Mesendoderm (in vitro differentiated cells): ENCODE measurements at regions not wholly inside any gene's neighbourhood (a gene's known extent, or its start where the extent isn't known, plus 50 kb on each side); places are given as distances from the start of the nearest gene placed in this dataset.
A peak's percentile ranks its signal among the peaks of the same experiment; 100 is the strongest.

Experiments used
- DNase-seq: peaks from one replicate; pipeline ENCODE4 v3.0.0; 2013
- H2AK5ac ChIP-seq: 2 replicates; pipeline ENCODE4 v1.6.1; 2013; ENCODE audit warnings: low read length, inconsistent platforms
- H2BK120ac ChIP-seq: 2 replicates; pipeline ENCODE4 v1.6.1; 2013; ENCODE audit warnings: low read depth, mild to moderate bottlenecking, low read length, moderate library complexity, mixed read lengths
- H2BK15ac ChIP-seq: replicated peaks from 2 replicates; pipeline ENCODE4 v1.6.1; 2013; ENCODE audit warnings: low read depth, mild to moderate bottlenecking, moderate library complexity
- H2BK5ac ChIP-seq: 2 replicates; pipeline ENCODE4 v1.6.1; 2013; ENCODE audit warnings: low read length, inconsistent platforms
- H3K18ac ChIP-seq: 2 replicates; pipeline ENCODE4 v1.6.1; 2013; ENCODE audit warnings: mild to moderate bottlenecking, low read length, mixed read lengths
- H3K23ac ChIP-seq: one replicate; pipeline ENCODE4 v1.6.1; 2013; ENCODE audit warnings: low read length
- H3K27ac ChIP-seq: 2 replicates; pipeline ENCODE4 v1.5.1; 2013; ENCODE audit warnings: low read depth, mild to moderate bottlenecking, inconsistent platforms, low read length, moderate library complexity
- H3K27me3 ChIP-seq: 2 replicates; pipeline ENCODE4 v1.6.1; 2013; ENCODE audit warnings: low read length, control low read depth, mild to moderate bottlenecking, inconsistent platforms; ENCODE audit not compliant: insufficient read depth, poor library complexity
- H3K36me3 ChIP-seq: 2 replicates; pipeline ENCODE4 v1.6.1; 2013; ENCODE audit warnings: low read length, inconsistent platforms; ENCODE audit not compliant: control insufficient read depth, insufficient read depth
- H3K4ac ChIP-seq: one replicate; pipeline ENCODE4 v1.6.1; 2013; ENCODE audit warnings: low read depth, mild to moderate bottlenecking, low read length, moderate library complexity
- H3K4me1 ChIP-seq: 2 replicates; pipeline ENCODE4 v1.6.1; 2013; ENCODE audit warnings: low read depth, low read length, inconsistent platforms; ENCODE audit not compliant: control insufficient read depth
- H3K4me2 ChIP-seq: 2 replicates; pipeline ENCODE4 v1.6.1; 2013; ENCODE audit warnings: low read length
- H3K4me3 ChIP-seq: 2 replicates; pipeline ENCODE4 v1.5.1; 2013; ENCODE audit warnings: mild to moderate bottlenecking, low read length
- H3K56ac ChIP-seq: one replicate; pipeline ENCODE4 v1.6.1; 2013; ENCODE audit warnings: low read length
- H3K79me1 ChIP-seq: 2 replicates; pipeline ENCODE4 v1.6.1; 2013; ENCODE audit warnings: low read length, inconsistent platforms
- H3K79me2 ChIP-seq: 2 replicates; pipeline ENCODE4 v1.6.1; 2013; ENCODE audit warnings: mild to moderate bottlenecking, low read length; ENCODE audit not compliant: control insufficient read depth, insufficient read depth
- H3K9ac ChIP-seq: 2 replicates; pipeline ENCODE4 v1.6.1; 2013; ENCODE audit warnings: low read length, inconsistent platforms
- H4K5ac ChIP-seq: one replicate; pipeline ENCODE4 v1.6.1; 2013; ENCODE audit warnings: low read length
- H4K8ac ChIP-seq: one replicate; pipeline ENCODE4 v1.6.1; 2013; ENCODE audit warnings: low read depth, mild to moderate bottlenecking, control low read depth, low read length, moderate library complexity
- WGBS: extraction: QIAGEN DNeasy Blood & Tissue Kit; methylation state at CpG from one replicate; pipeline ENCODE4 v1.1.7; 2013; ENCODE audit warnings: low lambda C conversion rate, missing lambda C conversion rate; ENCODE audit not compliant: insufficient coverage; ENCODE audit errors: extremely low coverage; 5-methylcytosine and 5-hydroxymethylcytosine counted together

GRCh38 chrX:121598356-121598755 is 550.9 kb downstream of the GLUD2 start:
- H3K4me1 ChIP-seq, result no peaks in the 10 kb centered on the region
- H3K56ac ChIP-seq, result no peak overlapping the region
- no peaks in the 10 kb centered on the region for H3K79me1 ChIP-seq
- H3K4ac ChIP-seq, result no peak overlapping the region
- no CpG with 5 or more reads among the region's 2 CpGs for WGBS
- H3K27me3 ChIP-seq, result no peaks in the 10 kb centered on the region
- H3K27ac ChIP-seq, result no peak overlapping the region
- H4K8ac ChIP-seq, result no peak overlapping the region
- no peak overlapping the region for H2BK120ac ChIP-seq
- no peak overlapping the region for H3K4me2 ChIP-seq
- no peak for DNase-seq
- no peaks in the 10 kb centered on the region for H3K79me2 ChIP-seq
- no peak overlapping the region for H3K9ac ChIP-seq
- no peak overlapping the region for H4K5ac ChIP-seq
- H2AK5ac ChIP-seq, result no peak overlapping the region
- H2BK15ac ChIP-seq, result no peak overlapping the region
- H3K4me3 ChIP-seq, result no peak overlapping the region
- no peaks in the 10 kb centered on the region for H3K36me3 ChIP-seq
- H3K23ac ChIP-seq, result no peak overlapping the region
- H2BK5ac ChIP-seq, result no peak overlapping the region
- H3K18ac ChIP-seq, result no peak overlapping the region

- Histone ChIP-seq H2BK120ac (no peak overlapping the region), H3K9ac (no peak overlapping the region)
Measured at GRCh38 chrX:121635141-121635540, 587.7 kb downstream of the GLUD2 start.

GRCh38 chrX:121639781-121640180 is 592.4 kb downstream of the GLUD2 start:
- no peak overlapping the region for H4K8ac ChIP-seq
- H2BK15ac ChIP-seq, result no peak overlapping the region
- no peak overlapping the region for H2BK120ac ChIP-seq
- H2AK5ac ChIP-seq, result no peak overlapping the region
- H3K23ac ChIP-seq, result no peak overlapping the region
- H3K18ac ChIP-seq, result no peak overlapping the region
- no peak overlapping the region for H3K9ac ChIP-seq
- no peak overlapping the region for H3K4ac ChIP-seq
- no peaks in the 10 kb centered on the region for H3K4me1 ChIP-seq
- H3K79me1 ChIP-seq, result no peaks in the 10 kb centered on the region
- H4K5ac ChIP-seq, result no peak overlapping the region
- no peaks in the 10 kb centered on the region for H3K36me3 ChIP-seq
- H3K56ac ChIP-seq, result no peak overlapping the region
- DNase-seq, result no peak
- H3K4me3 ChIP-seq, result no peak overlapping the region
- H3K4me2 ChIP-seq, result no peak overlapping the region
- H3K79me2 ChIP-seq, result no peaks in the 10 kb centered on the region
- no peaks in the 10 kb centered on the region for H3K27me3 ChIP-seq
- H3K27ac ChIP-seq, result no peak overlapping the region
- no peak overlapping the region for H2BK5ac ChIP-seq

More at GRCh38 chrX:121635141-121635540, 587.7 kb downstream of the GLUD2 start:
- DNase-seq, result no peak
- Histone ChIP-seq H3K36me3 (no peaks in the 10 kb centered on the region), H3K79me2 (no peaks in the 10 kb centered on the region), H2AK5ac (no peak overlapping the region), H3K18ac (no peak overlapping the region), H3K27ac (no peak overlapping the region), H3K23ac (no peak overlapping the region), H3K4me2 (no peak overlapping the region), H3K4me3 (no peak overlapping the region), H3K56ac (no peak overlapping the region), H4K5ac (no peak overlapping the region), H2BK15ac (no peak overlapping the region), H4K8ac (no peak overlapping the region), H3K4ac (no peak overlapping the region), H2BK5ac (no peak overlapping the region), H3K27me3 (no peaks in the 10 kb centered on the region), H3K4me1 (no peaks in the 10 kb centered on the region), H3K79me1 (no peaks in the 10 kb centered on the region)
- no CpG with 5 or more reads among the region's 2 CpGs for WGBS

GRCh38 chrX:121641560-121641959 is 594.1 kb downstream of the GLUD2 start:
- Histone ChIP-seq H3K4me2 (no peak overlapping the region), H2AK5ac (no peak overlapping the region), H2BK120ac (no peak overlapping the region), H3K56ac (no peak overlapping the region), H3K4me1 (no peaks in the 10 kb centered on the region), H3K9ac (no peak overlapping the region), H3K23ac (no peak overlapping the region), H4K8ac (no peak overlapping the region), H3K18ac (no peak overlapping the region), H2BK15ac (no peak overlapping the region), H2BK5ac (no peak overlapping the region), H3K27me3 (no peaks in the 10 kb centered on the region), H3K36me3 (no peaks in the 10 kb centered on the region), H4K5ac (no peak overlapping the region), H3K79me1 (no peaks in the 10 kb centered on the region), H3K79me2 (no peaks in the 10 kb centered on the region), H3K27ac (no peak overlapping the region), H3K4ac (no peak overlapping the region), H3K4me3 (no peak overlapping the region)
- no CpG with 5 or more reads among the region's 2 CpGs for WGBS
- DNase-seq, result peak; percentile 17

GRCh38 chrX:121642415-121642814 is 595.0 kb downstream of the GLUD2 start:
- no peak overlapping the region for H3K18ac ChIP-seq
- no peak overlapping the region for H4K5ac ChIP-seq
- H3K9ac ChIP-seq, result no peak overlapping the region
- no peaks in the 10 kb centered on the region for H3K4me1 ChIP-seq
- no peaks in the 10 kb centered on the region for H3K27me3 ChIP-seq
- H4K8ac ChIP-seq, result no peak overlapping the region
- no peaks in the 10 kb centered on the region for H3K36me3 ChIP-seq
- H3K56ac ChIP-seq, result no peak overlapping the region
- H3K79me2 ChIP-seq, result no peaks in the 10 kb centered on the region
- no peak overlapping the region for H2BK5ac ChIP-seq
- H3K4ac ChIP-seq, result no peak overlapping the region
- H2BK15ac ChIP-seq, result no peak overlapping the region
- no CpG with 5 or more reads among the region's 1 CpG for WGBS
- H3K4me3 ChIP-seq, result no peak overlapping the region
- H3K27ac ChIP-seq, result no peak overlapping the region
- no peak overlapping the region for H2AK5ac ChIP-seq
- H3K4me2 ChIP-seq, result no peak overlapping the region
- H3K23ac ChIP-seq, result no peak overlapping the region
- DNase-seq, result no peak
- no peaks in the 10 kb centered on the region for H3K79me1 ChIP-seq
- no peak overlapping the region for H2BK120ac ChIP-seq

GRCh38 chrX:121649417-121649816 is 602.0 kb downstream of the GLUD2 start:
- no peak overlapping the region for H2BK15ac ChIP-seq
- no peak overlapping the region for H2AK5ac ChIP-seq
- no peak overlapping the region for H3K56ac ChIP-seq
- H3K79me2 ChIP-seq, result no peaks in the 10 kb centered on the region
- H4K5ac ChIP-seq, result no peak overlapping the region
- no peak overlapping the region for H3K9ac ChIP-seq
- no peak overlapping the region for H3K4me3 ChIP-seq
- no peaks in the 10 kb centered on the region for H3K4me1 ChIP-seq
- H3K27me3 ChIP-seq, result no peaks in the 10 kb centered on the region
- H3K23ac ChIP-seq, result no peak overlapping the region
- H3K27ac ChIP-seq, result no peak overlapping the region
- H3K18ac ChIP-seq, result no peak overlapping the region
- DNase-seq, result no peak
- H3K4ac ChIP-seq, result no peak overlapping the region
- no peak overlapping the region for H2BK120ac ChIP-seq
- H3K79me1 ChIP-seq, result no peaks in the 10 kb centered on the region
- no peak overlapping the region for H4K8ac ChIP-seq
- no peaks in the 10 kb centered on the region for H3K36me3 ChIP-seq
- H2BK5ac ChIP-seq, result no peak overlapping the region
- H3K4me2 ChIP-seq, result no peak overlapping the region
